ENCODE measurements at regions not wholly inside any gene's neighbourhood (a gene's known extent, or its start where the extent isn't known, plus 50 kb on each side); places are given as distances from the start of the nearest gene placed in this dataset.

DNA sequence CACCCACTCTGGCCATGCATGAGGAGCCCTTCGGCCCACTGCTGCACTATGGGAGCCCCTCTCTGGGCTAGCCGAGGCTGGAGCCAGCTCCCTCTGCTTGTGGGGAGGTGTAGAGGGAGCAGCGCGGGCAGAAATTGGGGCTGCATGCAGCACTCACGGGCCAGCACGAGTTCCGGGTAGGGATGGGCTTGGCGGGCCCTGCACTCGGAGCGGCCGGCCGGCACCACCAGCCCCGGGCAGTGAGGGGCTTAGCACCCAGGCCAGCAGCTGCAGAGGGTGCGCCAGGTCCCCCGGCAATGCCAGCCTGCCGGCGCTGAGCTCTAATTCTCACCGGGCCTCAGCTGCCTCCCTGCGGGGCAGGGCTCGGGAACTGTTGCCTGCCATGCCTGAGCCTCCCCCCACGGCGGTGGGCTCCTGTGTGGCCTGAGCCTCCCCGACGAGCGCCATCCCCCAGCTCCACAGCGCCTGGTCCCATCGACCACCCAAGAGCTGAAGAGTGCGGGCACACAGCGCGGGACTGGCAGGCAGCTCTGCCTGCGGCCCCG, 209.0 kb downstream of the LTN1 start:
- no peak for DNase-seq (ENCODE audit: low read depth)

DNA sequence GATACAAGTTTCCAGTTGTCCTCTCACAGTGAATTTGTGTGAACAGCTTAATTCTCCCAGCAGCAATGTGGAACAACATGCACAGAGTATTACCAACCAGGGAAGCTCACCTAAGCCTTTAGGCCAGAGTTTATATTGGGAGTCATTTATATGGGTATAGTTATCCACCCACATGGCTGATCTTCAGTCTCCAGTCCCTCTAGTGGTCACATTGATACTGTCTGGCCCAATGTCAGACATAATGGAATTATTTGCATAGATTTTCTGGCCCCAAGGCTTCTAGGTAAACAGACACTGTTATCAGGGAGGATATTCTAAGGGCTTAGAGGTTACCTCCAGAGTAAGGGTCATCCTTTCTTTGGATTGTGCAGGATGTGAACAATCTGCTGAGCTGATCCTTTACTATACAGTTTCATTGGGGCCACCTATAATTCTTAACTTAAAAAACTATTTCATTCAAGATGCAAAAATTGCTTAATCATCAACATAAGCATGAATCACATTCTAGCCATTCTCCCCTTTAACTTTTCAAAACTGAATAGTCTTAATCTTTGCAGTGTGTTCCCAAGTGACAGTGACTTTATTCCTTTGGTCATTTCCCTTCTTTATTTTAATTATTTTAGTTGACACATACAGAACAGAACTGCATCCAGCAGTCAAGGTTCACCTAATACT, 210.9 kb downstream of the LTN1 start:
- DNase-seq (ENCODE audit: low read depth): no peak

DNA sequence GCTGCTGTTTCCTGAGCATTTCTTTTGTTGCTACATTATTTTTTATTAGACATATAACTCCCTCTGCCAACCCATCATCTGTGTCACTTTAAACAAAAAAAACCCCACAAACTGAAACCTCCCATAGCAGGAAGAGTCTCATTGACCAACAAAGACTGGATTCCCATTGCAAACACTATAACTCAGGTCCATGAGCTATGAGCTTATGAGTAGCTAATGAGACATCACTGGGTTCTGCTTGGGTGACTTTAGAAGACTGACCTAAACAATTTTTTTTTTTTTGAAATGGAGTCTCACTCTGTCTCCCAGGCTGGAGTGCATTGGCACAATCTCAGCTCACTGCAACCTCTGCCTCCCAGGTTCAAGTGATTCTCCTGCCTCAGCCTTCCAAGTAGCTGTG, 212.8 kb downstream of the LTN1 start:
- no peak for DNase-seq (ENCODE audit: low read depth)

DNA sequence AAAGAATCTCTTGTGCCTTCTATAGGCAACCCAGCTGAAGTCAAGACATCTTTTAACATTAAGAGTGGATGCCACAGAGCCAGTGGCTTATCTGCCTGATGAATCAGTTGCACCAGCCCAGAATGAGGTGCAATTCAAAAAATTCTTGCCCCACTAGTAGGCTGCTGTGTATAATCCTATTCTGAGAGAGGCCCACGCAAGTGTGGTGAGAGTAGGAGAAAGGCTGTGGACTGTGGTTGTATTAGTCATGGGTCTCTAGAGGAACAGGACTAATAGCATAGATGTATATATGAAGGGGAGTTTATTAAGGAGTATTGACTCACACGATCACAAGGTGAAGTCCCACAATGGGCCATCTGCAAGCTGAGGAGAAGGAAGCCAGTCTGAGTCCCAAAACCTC, 216.4 kb downstream of the LTN1 start:
- DNase-seq (ENCODE audit: low read depth): no peak

DNA sequence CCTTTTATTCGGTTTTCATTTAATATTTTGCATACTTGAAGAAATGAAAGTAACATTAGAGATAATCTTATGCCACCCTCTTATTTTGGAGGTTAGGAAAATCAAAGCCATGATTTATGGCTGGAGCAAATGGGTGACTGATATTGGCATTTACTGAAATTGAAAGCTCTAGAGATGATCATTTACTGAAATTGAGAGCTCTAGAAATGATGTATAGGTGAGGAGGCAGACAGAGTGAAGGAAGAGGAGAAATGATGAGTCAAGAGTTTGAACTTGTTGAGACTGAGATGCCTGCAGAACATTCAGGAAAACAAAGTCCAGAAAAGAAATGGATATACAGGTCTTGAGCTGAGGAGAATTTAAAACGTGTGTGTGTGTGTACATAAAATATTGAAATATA, 217.6 kb downstream of the LTN1 start:
- DNase-seq (ENCODE audit: low read depth): no peak

DNA sequence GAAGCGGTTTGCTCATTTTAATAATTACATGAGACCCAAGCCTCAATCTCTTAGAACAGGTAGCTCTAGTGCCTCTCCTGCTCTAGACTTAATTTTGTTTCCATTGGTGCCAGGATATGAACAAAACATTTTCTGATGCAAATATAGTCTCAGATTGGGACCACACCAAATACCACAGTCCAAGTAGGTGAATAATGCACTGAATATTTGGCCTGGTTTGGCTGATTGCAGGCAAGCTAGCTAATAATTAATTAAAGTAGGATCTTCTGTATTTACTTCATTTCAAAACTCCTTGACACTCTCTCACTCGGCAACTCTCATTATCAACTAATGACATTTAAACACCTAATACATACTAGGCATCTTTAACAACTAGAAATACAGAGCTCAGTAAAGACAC, 219.6 kb downstream of the LTN1 start:
- no peak for DNase-seq (ENCODE audit: low read depth)

DNA sequence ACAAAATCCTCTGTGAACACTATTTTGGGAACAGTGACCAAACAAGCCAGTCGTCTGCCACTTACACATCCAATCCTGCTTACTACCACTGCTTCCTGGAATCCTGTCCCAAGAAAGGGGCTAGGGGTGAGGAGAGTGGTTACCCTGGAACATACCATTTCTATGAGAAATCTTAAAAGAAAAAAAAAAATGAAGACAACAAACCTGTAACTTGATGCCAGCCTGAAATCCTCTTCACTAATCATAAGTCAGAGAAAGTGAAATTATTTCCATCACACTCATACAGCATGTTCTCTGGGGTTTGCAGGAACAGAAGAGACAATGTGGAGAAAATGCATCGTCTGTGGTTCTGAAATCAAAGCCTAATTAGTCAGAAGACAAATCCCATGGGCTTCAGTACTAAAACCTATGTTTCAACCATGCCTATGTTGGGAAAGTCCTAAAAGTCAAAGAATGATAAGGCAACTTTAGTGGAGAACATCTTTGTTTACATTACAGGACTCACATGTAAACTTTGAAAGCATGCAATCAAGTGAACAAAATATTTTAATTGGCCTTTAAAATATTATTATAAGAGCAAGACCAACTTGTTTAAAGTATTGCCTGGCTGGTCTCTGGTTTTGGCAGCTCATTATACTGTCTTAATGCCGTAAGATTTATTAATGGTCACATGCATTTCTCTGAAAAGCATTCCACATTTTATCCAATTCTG, 220.7 kb downstream of the LTN1 start:
- no peak for DNase-seq (ENCODE audit: low read depth)

DNA sequence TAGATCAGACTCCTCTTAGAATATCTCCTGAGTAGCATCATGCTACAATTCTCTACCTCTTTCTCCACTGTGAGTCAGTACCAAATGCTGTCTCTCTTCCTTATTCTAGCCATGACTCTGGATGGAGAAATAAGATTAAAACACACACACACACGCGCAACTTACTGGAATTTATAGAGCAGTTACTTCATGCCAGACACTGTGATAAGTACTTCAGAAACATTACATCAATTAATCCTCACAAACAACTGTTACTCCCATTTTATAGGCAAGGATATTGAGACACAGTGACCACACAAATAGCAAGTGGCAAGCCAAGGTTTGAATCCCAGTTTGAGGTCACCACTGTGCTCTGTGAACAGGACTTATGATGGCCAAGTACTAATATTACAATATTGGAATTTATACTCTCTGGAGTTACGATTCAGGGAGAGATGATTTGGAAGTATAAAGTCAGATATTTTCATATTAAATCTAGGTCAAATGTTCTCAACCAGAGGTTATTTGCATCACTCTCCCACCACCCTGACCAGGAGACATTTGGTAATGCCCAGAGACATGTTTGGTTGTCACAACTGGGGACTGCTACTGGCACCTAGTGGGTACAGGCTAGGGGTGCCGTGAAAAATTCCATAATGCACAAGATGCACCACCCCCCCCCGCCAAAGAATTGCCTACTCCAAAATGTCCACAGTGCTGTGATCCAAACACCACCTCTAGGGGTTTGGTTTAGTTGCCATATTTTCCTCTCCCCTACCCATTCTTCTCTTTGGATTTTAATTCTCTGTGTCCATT, 221.6 kb downstream of the LTN1 start:
- DNase-seq (ENCODE audit: low read depth): no peak

DNA sequence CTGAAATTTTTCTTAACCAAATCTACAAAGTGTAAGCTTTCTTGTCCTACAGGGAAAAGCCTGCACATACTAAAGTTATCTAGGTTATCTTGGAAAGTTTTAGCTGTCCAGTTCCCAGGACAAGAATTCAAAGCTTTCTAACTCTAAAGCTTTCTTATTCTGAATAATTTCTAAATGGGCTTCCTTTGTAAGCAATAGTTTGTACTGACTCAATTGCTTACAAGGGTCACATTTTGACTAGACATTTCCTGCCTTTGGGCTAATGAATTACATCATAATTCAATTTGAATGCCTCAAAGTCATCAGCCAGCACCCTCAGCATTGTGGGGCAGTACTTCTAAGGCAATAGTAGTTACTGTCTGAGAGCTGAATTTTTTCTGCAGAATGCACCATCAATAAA, 223.0 kb downstream of the LTN1 start:
- DNase-seq (ENCODE audit: low read depth): no peak

DNA sequence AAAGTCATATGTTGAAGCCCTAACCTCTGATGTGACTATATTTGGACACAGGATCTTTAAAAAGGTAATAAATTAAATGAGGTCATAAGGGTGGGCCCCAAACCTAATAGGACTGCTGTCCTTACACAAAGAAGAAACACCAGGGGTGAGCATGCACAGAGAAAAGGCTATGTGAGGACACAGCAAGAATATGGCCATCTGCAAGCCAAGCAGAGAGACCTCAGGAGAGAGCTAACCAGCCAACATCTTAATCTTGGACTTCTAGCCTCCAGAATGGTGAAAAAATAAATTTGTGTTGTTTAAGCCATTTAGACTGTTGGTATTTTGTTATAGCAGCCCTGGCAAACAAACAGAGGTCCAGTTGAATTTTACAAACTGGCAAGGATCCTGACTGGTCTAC, 223.9 kb downstream of the LTN1 start:
- no peak for DNase-seq (ENCODE audit: low read depth)

DNA sequence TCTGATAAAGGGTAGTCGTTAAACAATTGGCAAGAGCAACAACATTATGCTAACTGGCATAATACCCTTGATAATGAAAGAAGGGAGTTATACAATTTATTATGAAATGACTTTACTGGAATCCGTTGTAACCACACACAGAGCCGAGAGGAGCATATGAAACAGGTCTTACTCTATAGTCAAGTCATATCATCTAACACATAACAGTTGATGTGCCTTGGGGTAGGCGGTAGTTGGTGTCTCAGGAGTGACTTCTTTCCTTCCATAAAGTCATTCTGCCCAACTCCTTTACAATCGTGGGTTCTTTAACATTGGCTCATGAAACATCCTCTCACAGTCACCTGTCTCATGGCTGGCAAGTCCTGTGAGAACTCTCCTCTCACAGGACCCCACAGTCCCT, 225.2 kb downstream of the LTN1 start:
- DNase-seq (ENCODE audit: low read depth): no peak

DNA sequence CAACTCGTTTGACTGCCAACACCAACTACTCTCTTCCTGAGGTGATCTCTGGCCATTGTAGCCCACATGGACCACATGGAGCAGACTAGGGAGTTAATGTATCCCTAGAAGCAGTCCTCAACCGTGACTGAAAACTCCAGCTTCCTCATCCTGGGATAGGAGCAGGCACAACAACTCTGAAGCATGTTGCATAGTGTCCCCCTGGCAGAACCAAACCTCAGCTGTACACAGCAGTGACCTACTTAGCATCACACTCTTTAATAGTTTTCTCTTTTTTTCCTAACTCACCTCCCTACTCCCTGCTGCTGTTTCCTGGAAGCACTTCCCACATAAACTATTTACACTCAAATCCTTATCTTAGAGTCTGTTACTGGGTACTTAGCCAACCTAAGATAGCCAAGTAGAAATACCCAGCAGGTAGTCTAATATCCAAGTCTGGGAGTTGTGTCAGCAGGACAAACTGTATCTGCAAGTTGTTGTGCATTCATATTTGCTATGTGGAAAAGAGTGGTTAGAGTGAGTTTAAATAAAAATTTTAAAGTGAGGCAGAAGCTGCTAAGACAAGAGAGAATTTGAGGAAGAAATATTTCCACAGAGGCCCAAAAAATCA, 228.8 kb downstream of the LTN1 start:
- no peak for DNase-seq (ENCODE audit: low read depth)

DNA sequence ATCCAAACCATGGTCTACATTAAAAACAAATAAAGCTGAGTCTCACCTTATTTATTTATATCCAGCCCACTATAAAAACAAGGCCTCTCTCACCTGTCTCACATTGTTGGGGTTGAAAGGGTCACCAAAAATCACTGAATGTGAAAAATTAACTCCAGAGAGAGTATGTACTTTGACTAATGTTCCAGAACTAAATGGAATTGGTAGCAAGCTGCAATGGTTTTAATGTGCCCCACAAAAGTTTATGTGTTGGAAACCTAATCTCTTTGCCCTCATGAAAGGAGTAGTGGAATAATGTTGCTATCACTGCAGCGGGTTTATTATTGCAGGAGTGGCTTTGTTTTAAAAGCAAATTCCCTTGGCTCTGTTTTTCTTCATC, 230.3 kb downstream of the LTN1 start:
- DNase-seq (ENCODE audit: low read depth): no peak

DNA sequence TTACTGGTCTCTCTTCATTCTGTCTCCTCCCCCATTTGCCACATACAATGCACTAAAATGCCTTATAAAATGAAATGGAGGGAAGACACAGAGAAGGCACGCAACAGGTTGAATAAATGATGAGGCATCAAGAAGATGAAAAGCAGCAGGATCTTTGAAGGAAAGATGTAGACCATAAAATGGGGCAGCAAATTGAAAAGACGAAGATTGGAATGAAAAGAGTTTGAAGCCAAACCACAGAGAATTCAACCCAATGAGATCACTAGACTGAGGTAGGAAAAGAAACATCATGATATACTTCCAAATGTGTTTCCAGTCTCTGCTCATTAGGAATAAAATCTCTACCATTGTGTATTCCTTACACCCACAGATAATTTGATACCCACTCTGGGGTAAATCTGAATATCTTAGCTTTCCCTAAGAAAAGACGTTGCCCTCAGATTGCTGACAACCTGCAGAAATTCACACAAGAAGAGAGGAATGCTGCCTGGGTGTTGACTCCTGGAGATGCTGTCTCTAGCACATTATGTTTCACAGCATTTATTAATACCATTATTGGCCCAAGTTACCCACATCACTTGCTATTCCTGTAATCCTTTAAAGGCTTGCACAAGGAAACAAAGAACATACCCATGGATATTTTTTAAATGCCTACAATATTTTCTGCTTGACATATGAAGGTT, 230.9 kb downstream of the LTN1 start:
- no peak for DNase-seq (ENCODE audit: low read depth)

DNA sequence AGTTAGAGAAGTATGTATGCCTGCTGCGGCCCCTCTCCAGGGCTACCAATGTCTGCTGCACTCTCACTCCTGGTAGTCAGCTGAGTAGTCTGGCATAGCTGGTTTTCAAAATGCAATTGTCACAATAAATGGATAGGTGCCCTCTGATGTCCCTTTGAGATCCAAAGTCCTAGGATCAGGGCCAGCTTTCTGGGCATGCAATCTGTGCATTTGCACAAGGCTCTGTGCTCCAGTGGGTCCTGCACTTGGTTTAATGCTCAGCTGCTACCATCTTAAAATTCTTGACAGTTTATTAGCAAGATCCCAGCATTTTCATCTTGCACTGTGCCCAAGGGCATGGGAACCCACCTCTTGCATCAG, 233.8 kb downstream of the LTN1 start:
- DNase-seq (ENCODE audit: low read depth): no peak

DNA sequence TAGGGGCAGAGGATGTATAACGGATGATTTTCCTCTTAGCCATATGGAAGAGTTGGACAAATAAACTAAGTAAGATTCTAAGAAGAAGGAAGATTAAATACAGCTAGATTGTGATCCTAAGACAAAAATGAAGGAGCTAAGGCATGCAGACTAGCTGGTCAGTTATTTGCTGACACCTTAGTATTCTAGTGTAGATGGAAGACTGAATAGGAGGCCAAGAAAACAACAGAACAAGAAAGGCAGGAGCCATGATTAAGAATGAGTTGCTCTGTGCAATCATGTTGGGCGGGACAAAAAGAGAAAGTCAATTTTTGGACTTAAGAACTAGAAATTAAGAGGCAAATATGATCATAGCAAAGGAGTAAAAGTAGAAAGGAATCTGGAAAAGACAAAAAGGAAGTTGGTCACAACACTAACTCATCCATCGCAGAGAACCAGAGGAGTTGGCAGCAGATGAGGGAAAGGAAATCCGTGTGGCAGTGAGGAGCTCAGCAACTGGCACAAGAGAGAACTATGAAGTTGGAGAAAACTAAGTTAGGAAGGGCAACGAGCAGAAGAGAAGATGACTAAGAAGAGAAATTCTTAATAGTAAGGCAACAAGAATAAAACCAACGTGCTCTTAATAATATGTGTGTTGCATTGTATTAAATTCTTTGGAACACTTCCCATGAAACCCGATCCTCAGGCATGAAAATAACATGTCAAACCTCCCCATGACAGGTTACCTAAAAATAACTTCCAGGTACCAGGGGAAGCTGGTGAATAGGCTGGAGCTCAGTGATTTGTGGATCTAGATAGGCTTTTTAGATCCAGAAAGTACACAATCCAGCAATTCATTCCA, 234.4 kb downstream of the LTN1 start:
- no peak for DNase-seq (ENCODE audit: low read depth)

DNA sequence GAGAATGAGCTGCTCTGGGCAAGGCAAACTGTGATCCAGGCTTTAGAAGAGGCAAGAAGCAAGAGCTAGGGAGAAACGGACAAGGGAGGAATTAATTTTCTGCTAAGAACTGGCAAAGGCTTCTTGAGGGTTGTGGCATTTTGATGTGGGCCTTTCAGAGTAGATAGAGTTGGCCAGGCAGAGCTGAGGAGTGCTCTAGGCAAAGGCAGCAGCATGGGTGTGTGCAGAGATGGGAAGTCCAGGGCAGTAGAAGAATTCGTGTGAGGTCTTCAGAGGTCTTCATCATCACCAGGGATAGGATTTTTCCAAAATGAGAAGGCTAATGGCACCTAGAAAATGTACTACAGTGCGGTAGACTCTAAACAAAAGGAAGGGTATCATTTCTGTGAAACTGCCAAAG, 237.8 kb downstream of the LTN1 start:
- no peak for DNase-seq (ENCODE audit: low read depth)

DNA sequence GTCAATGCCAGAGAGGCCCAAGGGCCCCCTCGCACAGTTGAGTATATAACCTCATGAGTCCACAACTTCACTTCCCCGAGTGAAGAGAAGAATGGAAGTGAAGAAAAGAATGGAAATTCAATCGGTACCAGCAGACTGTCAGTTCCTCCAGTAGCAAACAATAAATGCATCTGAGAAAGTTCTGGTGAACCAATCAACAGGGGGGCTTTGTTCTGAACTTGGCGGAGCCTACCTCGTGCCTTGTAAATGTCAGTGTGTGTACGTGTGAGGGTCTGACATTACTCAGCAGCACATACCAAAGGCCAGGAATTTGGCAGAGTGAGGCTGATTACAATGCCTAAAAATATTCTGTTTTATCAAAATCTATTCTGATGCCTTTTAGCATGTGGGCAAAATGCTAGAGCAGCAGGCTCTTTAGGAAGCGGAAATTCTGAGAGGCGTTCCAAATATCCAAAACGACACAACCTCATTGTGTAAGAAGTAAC, 238.5 kb downstream of the LTN1 start:
- DNase-seq (ENCODE audit: low read depth): no peak

DNA sequence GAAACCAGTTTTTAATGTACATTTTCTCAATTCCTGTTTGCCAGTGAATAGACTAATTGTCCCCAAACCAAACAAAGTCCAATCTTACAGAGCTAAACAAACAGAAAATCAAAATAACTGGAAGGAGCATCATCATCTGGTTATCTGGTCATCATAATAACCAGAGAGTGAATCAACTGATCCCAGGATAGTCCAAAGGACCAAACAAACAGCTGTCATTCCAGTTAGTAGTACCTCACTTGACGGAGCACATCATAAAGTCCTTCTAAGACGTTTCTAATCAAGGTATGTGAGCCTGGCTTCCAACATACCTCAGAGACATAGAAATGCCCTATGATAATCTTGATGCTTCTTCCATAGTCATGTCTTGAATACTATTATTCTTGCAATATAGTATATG, 240.5 kb downstream of the LTN1 start:
- DNase-seq (ENCODE audit: low read depth): no peak

DNA sequence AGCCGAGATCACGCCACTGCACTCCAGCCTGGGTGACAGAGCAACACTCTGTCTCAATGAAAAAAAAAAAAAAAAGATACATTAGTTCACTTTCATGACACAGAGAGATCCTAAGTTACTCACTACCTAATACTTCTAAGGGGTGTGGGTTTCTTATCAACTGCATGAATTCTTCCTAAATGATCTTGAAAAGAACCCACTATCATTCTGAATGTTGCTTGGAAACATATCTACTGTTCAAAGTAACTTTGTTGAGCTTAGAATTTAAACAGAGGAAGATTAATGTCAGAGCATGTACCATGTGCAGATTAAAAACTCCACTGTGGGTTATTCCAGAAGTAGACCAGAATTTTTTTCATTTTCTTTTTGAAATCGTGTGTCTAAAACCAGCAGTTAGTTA, 241.5 kb downstream of the LTN1 start:
- DNase-seq (ENCODE audit: low read depth): no peak

DNA sequence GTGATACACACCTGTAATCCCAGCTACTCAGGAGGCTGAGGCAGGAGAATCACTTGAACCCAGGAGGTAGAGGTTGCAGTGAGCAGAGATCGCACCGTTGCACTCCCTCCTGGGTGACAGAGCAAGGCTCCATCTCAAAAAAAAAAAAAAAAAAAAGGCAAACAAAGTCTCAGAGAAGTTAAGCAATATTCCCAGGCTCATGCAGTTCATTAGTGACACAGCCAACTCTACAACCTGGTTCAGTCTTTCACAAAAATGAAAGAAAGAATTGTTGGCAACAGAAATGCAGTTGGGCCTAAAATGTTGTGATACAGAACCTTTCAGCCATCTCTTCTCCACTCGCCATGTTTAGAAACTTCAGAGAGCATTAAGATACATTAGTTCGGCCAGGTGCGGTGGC, 242.1 kb downstream of the LTN1 start:
- no peak for DNase-seq (ENCODE audit: low read depth)

Data from activated T-cell treated with anti-CD3 and anti-CD28 coated beads for 1 hour (primary cell).